SU-DHL-6 (cell line): ENCODE measurements at regions not wholly inside any gene's neighbourhood (a gene's known extent, or its start where the extent isn't known, plus 50 kb on each side); places are given as distances from the start of the nearest gene placed in this dataset.

Source experiments
- EZH2phosphoT487 ChIP-seq: fragments of 200-600 bp; sonication (generic), shearing (Covaris generic); conservative IDR thresholded peaks from 2 replicates; pipeline ENCODE4 v1.6.1; 2018; ENCODE audit warnings: mild to moderate bottlenecking, antibody characterized with exemption, low read length, moderate library complexity, mixed read lengths
- TF ChIP-seq, protein P1 (sequence below): fragments of 200-600 bp; sonication (generic); IDR thresholded peaks from one replicate; pipeline ENCODE4 v1.5.1; 2017; ENCODE audit warnings: antibody characterized with exemption, mild to moderate bottlenecking, low read length, moderate library complexity; ENCODE audit not compliant: insufficient read depth, poor library complexity, severe bottlenecking

DNA sequence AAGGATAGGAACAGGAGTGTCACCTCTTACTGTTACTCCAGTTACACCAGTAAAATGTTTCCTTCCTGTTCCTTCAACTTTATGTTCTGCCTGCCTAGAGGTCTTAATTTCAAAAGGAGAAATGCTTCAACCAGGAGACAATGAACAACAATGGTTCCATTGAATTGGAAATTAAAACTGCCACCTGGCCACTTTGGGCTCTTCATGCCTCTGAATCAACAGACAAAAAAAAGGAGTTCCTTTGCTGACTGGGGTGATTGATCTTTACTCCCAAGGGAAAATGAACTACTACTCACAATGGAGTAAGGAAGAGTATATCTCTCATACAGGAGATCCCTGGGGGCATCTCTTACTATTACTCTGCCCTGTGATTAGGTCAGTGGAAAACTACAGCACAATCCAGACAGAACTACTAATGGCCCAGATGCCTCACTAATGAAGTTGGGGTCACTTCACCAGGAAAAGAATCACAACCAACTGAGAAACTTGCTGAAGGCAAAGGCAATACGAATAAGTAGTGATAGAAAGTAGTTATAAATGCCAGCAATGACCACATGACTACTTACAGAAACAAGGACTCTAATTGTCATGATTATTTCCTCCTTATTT, 76.6 kb upstream of the PRDX6 start:
- TF ChIP-seq, protein P1, sequence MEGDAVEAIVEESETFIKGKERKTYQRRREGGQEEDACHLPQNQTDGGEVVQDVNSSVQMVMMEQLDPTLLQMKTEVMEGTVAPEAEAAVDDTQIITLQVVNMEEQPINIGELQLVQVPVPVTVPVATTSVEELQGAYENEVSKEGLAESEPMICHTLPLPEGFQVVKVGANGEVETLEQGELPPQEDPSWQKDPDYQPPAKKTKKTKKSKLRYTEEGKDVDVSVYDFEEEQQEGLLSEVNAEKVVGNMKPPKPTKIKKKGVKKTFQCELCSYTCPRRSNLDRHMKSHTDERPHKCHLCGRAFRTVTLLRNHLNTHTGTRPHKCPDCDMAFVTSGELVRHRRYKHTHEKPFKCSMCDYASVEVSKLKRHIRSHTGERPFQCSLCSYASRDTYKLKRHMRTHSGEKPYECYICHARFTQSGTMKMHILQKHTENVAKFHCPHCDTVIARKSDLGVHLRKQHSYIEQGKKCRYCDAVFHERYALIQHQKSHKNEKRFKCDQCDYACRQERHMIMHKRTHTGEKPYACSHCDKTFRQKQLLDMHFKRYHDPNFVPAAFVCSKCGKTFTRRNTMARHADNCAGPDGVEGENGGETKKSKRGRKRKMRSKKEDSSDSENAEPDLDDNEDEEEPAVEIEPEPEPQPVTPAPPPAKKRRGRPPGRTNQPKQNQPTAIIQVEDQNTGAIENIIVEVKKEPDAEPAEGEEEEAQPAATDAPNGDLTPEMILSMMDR = no peak
- no peak for TF ChIP-seq EZH2phosphoT487
